ENCODE measurements at regions not wholly inside any gene's neighbourhood (a gene's known extent, or its start where the extent isn't known, plus 50 kb on each side); places are given as distances from the start of the nearest gene placed in this dataset.

DNA sequence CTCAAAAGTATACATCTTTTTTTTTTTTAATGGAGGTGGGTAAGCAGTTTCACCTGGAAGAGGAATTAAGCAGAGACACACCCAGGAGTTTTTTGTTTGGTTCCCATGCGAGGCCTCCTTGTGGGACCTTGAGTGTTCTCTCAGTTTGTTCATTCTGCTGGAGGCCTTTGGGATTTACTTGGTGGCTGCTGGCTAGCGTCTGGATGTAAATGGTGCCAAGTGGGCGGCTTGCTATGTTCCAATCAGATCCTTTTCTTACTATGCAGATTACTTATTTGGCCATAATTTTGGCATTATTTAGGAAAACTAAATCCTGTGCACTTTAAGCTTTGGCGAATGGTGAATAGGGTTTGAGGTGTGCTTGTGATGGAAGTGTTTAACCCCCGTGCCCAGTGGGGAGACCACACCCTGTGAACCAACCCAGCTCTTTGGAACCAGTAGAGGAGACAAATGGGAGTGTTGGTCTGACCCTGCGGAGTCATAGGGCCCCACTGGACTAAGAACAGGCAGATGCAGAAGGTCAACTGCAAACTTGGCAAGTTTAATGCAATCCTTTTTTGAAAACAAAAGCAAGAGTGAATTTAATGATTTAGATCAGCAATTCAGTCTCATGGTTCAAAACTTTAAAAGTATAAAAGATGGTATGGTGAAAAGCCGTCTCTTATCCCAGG, 79.4 kb downstream of the EBLN2 start:
- TF ChIP-seq, protein P1, sequence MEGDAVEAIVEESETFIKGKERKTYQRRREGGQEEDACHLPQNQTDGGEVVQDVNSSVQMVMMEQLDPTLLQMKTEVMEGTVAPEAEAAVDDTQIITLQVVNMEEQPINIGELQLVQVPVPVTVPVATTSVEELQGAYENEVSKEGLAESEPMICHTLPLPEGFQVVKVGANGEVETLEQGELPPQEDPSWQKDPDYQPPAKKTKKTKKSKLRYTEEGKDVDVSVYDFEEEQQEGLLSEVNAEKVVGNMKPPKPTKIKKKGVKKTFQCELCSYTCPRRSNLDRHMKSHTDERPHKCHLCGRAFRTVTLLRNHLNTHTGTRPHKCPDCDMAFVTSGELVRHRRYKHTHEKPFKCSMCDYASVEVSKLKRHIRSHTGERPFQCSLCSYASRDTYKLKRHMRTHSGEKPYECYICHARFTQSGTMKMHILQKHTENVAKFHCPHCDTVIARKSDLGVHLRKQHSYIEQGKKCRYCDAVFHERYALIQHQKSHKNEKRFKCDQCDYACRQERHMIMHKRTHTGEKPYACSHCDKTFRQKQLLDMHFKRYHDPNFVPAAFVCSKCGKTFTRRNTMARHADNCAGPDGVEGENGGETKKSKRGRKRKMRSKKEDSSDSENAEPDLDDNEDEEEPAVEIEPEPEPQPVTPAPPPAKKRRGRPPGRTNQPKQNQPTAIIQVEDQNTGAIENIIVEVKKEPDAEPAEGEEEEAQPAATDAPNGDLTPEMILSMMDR (IDR thresholded peaks at IDR 0.05) = no peak
- TF ChIP-seq EP300 (IDR thresholded peaks at IDR 0.05) (no peak), POLR2AphosphoS5 (IDR thresholded peaks at IDR 0.05) (no peak), POLR2A (IDR thresholded peaks at IDR 0.05; ENCODE audit: low read depth) (no peak)
